Calu3 (cell line): ENCODE measurements at regions not wholly inside any gene's neighbourhood (a gene's known extent, or its start where the extent isn't known, plus 50 kb on each side); places are given as distances from the start of the nearest gene placed in this dataset.
"Not testable (repeated sequence)": the region's sequence is repeated elsewhere in the genome, so short reads cannot be mapped to it uniquely, and the experiment has no call there.

ENCODE experiments used
- BruUV-seq: library from RNA; stranded (reverse); fragments of 400-500 nt; replicated peaks from 2 replicates; lab custom pipeline; 2021; lab: Mats Ljungman, UMichigan
- CTCF ChIA-PET: fragments of 300-600 bp; sonication (Branson Sonifier 250); formaldehyde crosslinking; loops from one replicate; lab custom pipeline; 2022; ENCODE audit warnings: antibody characterized with exemption; lab: Charles Lee
- DNase-seq: peaks from one replicate; pipeline ENCODE4 v3.0.0; 2022
- H3K27ac Mint-ChIP-seq: one replicate; pipeline ENCODE4 v1.8.0; 2022; ENCODE audit warnings: mixed read lengths; ENCODE audit not compliant: unreplicated experiment
- H3K27me3 Mint-ChIP-seq: one replicate; pipeline ENCODE4 v1.8.0; 2022; ENCODE audit warnings: mixed read lengths; ENCODE audit not compliant: unreplicated experiment
- H3K36me3 Mint-ChIP-seq: one replicate; pipeline ENCODE4 v1.8.0; 2022; ENCODE audit warnings: mild to moderate bottlenecking, moderate library complexity, mixed read lengths; ENCODE audit not compliant: insufficient read depth, unreplicated experiment
- H3K4me1 Mint-ChIP-seq: one replicate; pipeline ENCODE4 v1.8.0; 2022; ENCODE audit warnings: mild to moderate bottlenecking, low read depth, mixed read lengths; ENCODE audit not compliant: unreplicated experiment
- H3K4me3 Mint-ChIP-seq: one replicate; pipeline ENCODE4 v1.8.0; 2022; ENCODE audit warnings: mild to moderate bottlenecking, low read depth, moderate library complexity, mixed read lengths; ENCODE audit not compliant: unreplicated experiment
- H3K9me3 Mint-ChIP-seq: one replicate; pipeline ENCODE4 v1.8.0; 2022; ENCODE audit warnings: low read depth, mixed read lengths; ENCODE audit not compliant: unreplicated experiment
- intact Hi-C: fragments of 100-400 bp; cut with micrococcal nuclease; formaldehyde crosslinking; loops from one replicate; pipeline ENCODE4 v1.10.0; 2022; ENCODE audit not compliant: unreplicated experiment
- TF ChIP-seq, protein P1 (sequence below): fragments of 200-600 bp; IDR thresholded peaks from one replicate; pipeline ENCODE4 v1.8.0; 2022; ENCODE audit warnings: antibody characterized with exemption; ENCODE audit not compliant: unreplicated experiment

DNA sequence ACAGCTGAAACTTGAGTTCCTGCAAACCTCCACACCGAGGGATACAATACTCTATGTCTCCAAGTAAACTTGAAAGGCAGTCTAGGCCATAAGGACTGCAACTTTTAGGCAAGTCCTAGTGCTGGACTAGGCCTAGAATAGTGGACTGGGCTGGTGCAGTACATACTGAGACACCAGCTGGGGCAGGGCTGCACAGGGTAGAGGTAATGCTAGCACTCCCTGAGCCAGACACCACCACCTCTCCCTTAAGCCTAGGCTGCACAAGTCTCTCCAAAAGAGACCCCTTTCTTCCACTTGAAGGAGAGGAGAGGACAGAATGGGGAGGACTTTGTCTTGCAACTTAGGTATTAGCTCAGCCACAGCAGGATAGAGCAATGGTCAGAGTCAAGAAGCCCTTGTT lies 65.7 kb upstream of the PTPRK start:
- no peaks in the 10 kb centered on the region for H3K36me3 Mint-ChIP-seq
- CTCF ChIA-PET = no interaction called here
- no peak for DNase-seq
- BruUV-seq = no TSS peak
- no peak overlapping the region for H3K4me3 Mint-ChIP-seq
- TF ChIP-seq, protein P1, sequence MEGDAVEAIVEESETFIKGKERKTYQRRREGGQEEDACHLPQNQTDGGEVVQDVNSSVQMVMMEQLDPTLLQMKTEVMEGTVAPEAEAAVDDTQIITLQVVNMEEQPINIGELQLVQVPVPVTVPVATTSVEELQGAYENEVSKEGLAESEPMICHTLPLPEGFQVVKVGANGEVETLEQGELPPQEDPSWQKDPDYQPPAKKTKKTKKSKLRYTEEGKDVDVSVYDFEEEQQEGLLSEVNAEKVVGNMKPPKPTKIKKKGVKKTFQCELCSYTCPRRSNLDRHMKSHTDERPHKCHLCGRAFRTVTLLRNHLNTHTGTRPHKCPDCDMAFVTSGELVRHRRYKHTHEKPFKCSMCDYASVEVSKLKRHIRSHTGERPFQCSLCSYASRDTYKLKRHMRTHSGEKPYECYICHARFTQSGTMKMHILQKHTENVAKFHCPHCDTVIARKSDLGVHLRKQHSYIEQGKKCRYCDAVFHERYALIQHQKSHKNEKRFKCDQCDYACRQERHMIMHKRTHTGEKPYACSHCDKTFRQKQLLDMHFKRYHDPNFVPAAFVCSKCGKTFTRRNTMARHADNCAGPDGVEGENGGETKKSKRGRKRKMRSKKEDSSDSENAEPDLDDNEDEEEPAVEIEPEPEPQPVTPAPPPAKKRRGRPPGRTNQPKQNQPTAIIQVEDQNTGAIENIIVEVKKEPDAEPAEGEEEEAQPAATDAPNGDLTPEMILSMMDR = no peak
- H3K4me1 Mint-ChIP-seq = no peaks in the 10 kb centered on the region
- H3K27ac Mint-ChIP-seq = no peak overlapping the region
- no peaks in the 10 kb centered on the region for H3K27me3 Mint-ChIP-seq
- intact Hi-C loops = no loop called here
- no peaks in the 10 kb centered on the region for H3K9me3 Mint-ChIP-seq

DNA sequence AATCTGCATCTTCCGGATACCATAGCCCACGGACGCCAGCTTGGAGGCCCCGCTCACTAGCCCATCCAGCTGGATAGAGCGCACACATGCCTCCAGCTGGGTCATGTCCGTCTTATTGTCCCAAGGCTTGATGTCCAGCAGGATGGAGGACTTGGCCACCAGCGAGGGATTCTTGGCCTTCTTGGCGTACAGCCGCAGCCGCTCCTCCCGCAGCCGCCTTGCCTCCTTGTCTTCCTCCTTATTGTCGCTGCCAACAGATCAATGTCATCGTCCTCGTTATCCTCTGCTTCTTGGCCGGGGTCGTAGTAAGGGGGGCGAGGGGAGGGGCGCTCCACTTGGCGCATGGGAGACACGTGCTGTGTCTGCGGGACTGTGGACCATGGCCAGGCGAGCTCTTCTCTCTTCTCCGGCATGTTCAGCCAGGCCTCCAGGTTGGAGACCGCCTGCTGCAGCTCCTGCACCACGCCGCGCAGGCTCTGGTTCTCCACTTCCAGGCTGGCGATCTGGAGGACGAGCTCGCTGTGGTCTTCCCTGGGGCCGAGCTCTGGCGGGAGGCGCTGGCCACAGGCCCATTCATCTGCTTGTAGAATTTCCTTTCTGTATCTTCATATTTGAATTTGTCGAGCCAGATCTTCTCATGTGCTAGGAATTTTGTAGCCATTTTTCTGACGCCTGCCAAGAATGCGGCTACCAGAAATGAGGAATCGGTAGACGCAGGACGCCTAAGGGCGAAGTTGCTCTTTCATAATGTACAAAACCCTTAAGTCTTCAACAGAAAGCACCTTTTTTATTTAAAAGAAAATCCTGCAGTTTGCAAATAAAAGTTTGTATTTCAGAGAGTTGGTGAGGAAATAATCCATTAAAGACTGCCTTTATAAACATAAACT lies 60.1 kb upstream of the PTPRK start:
- no peak overlapping the region for H3K4me3 Mint-ChIP-seq
- H3K27me3 Mint-ChIP-seq = no peaks in the 10 kb centered on the region
- TF ChIP-seq, protein P1 = no peak
- no peak overlapping the region for H3K27ac Mint-ChIP-seq
- no peak for DNase-seq
- H3K9me3 Mint-ChIP-seq = no peaks in the 10 kb centered on the region
- CTCF ChIA-PET = no interaction called here
- intact Hi-C loops = no loop called here
- BruUV-seq = no TSS peak
- H3K4me1 Mint-ChIP-seq = no peaks in the 10 kb centered on the region
- no peaks in the 10 kb centered on the region for H3K36me3 Mint-ChIP-seq

DNA sequence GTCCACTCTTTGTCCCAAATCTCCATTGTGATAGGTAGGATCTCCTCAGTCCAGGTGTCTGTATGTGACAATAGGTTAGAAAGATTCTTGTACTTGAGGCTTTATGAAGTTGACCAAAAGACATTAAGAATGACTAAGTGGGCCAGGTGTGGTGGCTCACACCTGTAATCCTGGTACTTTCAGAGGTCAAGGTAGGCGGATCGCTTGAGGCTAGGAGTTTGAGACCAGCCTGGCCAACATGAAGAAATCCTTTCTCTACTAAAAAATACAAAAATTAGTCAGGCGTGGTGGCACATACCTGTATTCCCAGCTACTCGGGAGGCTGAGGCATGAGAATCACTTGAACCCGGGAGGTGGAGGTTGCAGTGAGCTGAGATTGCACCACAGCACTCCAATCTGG lies 54.9 kb upstream of the PTPRK start:
- peaks cover 13% of the 10 kb centered on the region for H3K4me1 Mint-ChIP-seq
- H3K9me3 Mint-ChIP-seq, intact Hi-C loops, H3K27me3 Mint-ChIP-seq, CTCF ChIA-PET, H3K36me3 Mint-ChIP-seq, H3K27ac Mint-ChIP-seq, DNase-seq, BruUV-seq, H3K4me3 Mint-ChIP-seq: not testable (repeated sequence)

DNA sequence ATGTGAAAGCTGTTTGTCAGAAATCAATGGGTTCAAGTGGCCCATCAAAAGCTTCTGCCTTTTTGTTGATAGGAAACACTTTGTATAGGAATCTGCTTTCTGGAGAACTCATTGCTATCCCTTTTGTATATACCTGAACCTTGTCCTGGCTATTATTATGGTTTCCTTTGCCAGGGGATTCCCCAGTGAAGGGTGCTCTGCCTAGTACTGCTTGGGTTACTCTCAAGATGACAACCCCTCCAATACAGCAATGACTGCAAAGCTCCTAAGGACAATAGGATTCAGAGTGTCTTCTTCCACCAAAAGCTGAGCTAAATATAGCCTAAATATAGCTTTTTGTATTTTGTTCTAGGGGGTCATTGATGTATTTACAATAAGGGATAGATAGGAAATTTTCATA lies 54.0 kb upstream of the PTPRK start:
- intact Hi-C loops = no loop called here
- Mint-ChIP-seq H3K36me3 (no peaks in the 10 kb centered on the region), H3K27me3 (no peaks in the 10 kb centered on the region), H3K27ac (no peak overlapping the region), H3K4me1 (peaks cover 22% of the 10 kb centered on the region), H3K9me3 (no peaks in the 10 kb centered on the region), H3K4me3 (no peak overlapping the region)
- CTCF ChIA-PET = no interaction called here
- DNase-seq = no peak
- TF ChIP-seq, protein P1 = no peak
- BruUV-seq = no TSS peak

DNA sequence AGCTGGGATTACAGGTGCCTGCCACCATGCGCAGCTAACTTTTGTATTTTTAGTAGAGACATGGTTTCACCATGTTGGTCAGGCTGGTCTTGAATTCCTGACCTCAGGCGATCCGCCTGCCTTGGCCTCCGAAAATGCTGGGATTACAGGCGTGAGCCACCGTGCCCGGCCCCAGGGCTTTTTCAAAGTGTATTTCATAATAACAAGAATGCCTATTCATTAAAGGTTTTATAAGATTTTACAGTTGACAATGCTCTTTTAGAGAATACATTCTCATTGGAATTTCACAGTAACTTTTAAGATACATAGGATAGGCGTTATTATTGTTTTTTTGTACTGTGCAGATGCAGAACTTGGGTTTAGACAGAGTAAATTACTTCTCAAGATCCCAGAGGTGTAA lies 52.6 kb upstream of the PTPRK start:
- DNase-seq = no peak
- Mint-ChIP-seq H3K9me3 (no peaks in the 10 kb centered on the region), H3K4me1 (peaks cover 27% of the 10 kb centered on the region), H3K27me3 (no peaks in the 10 kb centered on the region), H3K36me3 (no peaks in the 10 kb centered on the region), H3K4me3 (no peak overlapping the region), H3K27ac (no peak overlapping the region)
- intact Hi-C loops = no loop called here
- CTCF ChIA-PET = no interaction called here
- TF ChIP-seq, protein P1 = no peak
- no TSS peak for BruUV-seq
